ENCODE measurements at regions not wholly inside any gene's neighbourhood (a gene's known extent, or its start where the extent isn't known, plus 50 kb on each side); places are given as distances from the start of the nearest gene placed in this dataset.
A peak's percentile ranks its signal among the peaks of the same experiment; 100 is the strongest.

- no peaks in the 10 kb centered on the region for H3K9me3 ChIP-seq (ENCODE audit: control insufficient read depth, insufficient read depth, low read depth, low read length)
- no peaks in the 10 kb centered on the region for H3K36me3 ChIP-seq (ENCODE audit: control insufficient read depth, insufficient read depth, low read length)
- no peak for TF ChIP-seq EZH2 (IDR thresholded peaks at IDR 0.05; ENCODE audit: low read length, missing control alignments)
- TF ChIP-seq, protein P1, sequence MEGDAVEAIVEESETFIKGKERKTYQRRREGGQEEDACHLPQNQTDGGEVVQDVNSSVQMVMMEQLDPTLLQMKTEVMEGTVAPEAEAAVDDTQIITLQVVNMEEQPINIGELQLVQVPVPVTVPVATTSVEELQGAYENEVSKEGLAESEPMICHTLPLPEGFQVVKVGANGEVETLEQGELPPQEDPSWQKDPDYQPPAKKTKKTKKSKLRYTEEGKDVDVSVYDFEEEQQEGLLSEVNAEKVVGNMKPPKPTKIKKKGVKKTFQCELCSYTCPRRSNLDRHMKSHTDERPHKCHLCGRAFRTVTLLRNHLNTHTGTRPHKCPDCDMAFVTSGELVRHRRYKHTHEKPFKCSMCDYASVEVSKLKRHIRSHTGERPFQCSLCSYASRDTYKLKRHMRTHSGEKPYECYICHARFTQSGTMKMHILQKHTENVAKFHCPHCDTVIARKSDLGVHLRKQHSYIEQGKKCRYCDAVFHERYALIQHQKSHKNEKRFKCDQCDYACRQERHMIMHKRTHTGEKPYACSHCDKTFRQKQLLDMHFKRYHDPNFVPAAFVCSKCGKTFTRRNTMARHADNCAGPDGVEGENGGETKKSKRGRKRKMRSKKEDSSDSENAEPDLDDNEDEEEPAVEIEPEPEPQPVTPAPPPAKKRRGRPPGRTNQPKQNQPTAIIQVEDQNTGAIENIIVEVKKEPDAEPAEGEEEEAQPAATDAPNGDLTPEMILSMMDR (conservative IDR thresholded peaks at IDR 0.05 in 1 of 2, IDR thresholded peaks at IDR 0.05 in 1 of 2; ENCODE audit: low read depth in 1 of 2, low read length in 2 of 2): no peak
These were observed 522.2 kb upstream of the NR3C2 start for GRCh38 chr4:148964456-148964855.

DNA sequence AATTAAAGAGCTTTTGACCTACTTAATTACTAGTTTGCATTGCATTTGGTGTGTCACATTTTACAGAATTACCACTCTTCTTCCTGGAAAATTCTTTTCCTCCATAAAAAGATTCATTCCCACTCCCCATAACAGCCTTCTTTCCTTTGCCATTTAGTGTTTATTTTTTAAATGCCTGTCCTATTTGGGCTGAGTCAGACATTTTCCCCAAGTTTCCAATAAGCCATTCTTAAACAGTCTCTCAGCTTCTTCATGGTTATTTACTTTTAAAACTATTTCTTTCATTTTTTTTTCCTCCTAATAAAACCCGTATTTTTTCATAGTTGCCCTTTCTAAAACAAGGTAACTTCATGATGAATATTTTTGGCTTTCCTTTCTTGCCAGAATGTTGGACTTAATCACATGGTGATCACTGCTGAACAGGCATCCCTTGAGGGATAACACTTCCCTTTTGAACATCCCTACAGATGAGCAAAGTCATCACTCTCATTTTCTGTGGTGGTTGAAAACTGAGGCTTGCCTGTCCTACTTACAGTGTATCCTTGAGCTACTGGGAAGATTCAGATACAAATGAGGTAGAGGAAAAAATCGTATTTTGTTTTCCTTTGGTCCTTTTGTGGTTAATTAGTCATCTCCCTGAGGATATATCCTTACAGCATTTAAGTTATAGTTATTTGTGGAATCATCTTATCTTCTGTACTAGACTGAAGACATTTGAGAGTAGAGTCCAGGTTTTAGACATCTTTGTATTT lies 520.5 kb upstream of the NR3C2 start:
- Histone ChIP-seq H3K27me3 (ENCODE audit: control insufficient read depth, insufficient read depth, low read length) (no peaks in the 10 kb centered on the region), H4K20me1 (ENCODE audit: control insufficient read depth, extremely low read depth, insufficient read depth, low read length) (no peaks in the 10 kb centered on the region), H3K79me2 (ENCODE audit: control insufficient read depth, insufficient read depth, low read length) (no peaks in the 10 kb centered on the region), H3K4me3 (replicated peaks in 1 of 4; ENCODE audit: control extremely low read depth in 1 of 4, insufficient read depth in 1 of 4, low read depth in 3 of 4, low read length in 4 of 4) (no peak overlapping the region), H3K4me1 (ENCODE audit: control insufficient read depth, extremely low read depth, insufficient read depth, low read length) (no peaks in the 10 kb centered on the region), H2AFZ (ENCODE audit: low read length) (no peak overlapping the region), H3K27ac (ENCODE audit: insufficient read depth, low read length) (no peak overlapping the region), H3K36me3 (ENCODE audit: control insufficient read depth, insufficient read depth, low read length) (no peaks in the 10 kb centered on the region), H3K9me3 (ENCODE audit: control insufficient read depth, insufficient read depth, low read depth, low read length) (no peaks in the 10 kb centered on the region), H3K9ac (ENCODE audit: insufficient read depth, low read length) (no peak overlapping the region), H3K4me2 (ENCODE audit: extremely low read depth, insufficient read depth, low read length) (no peak overlapping the region)
- TF ChIP-seq EZH2 (IDR thresholded peaks at IDR 0.05; ENCODE audit: low read length, missing control alignments): no peak
- TF ChIP-seq, protein P1 (conservative IDR thresholded peaks at IDR 0.05 in 1 of 2, IDR thresholded peaks at IDR 0.05 in 1 of 2; ENCODE audit: low read depth in 1 of 2, low read length in 2 of 2): no peak
- peak; percentile 3 to 70 for DNase-seq (ENCODE audit: low read depth in 2 of 2)

More at GRCh38 chr4:148964456-148964855, 522.2 kb upstream of the NR3C2 start:
- no peak overlapping the region for H3K27ac ChIP-seq (ENCODE audit: insufficient read depth, low read length)
- H3K4me2 ChIP-seq (ENCODE audit: extremely low read depth, insufficient read depth, low read length): no peak overlapping the region
- H3K4me3 ChIP-seq (replicated peaks in 1 of 4; ENCODE audit: control extremely low read depth in 1 of 4, insufficient read depth in 1 of 4, low read depth in 3 of 4, low read length in 4 of 4): no peak overlapping the region
- H3K4me1 ChIP-seq (ENCODE audit: control insufficient read depth, extremely low read depth, insufficient read depth, low read length): no peaks in the 10 kb centered on the region
- no peak overlapping the region for H3K9ac ChIP-seq (ENCODE audit: insufficient read depth, low read length)
- no peak overlapping the region for H2AFZ ChIP-seq (ENCODE audit: low read length)
- H3K27me3 ChIP-seq (ENCODE audit: control insufficient read depth, insufficient read depth, low read length): no peaks in the 10 kb centered on the region
- no peak for DNase-seq (ENCODE audit: low read depth in 2 of 2)
- H3K79me2 ChIP-seq (ENCODE audit: control insufficient read depth, insufficient read depth, low read length): no peaks in the 10 kb centered on the region
- H4K20me1 ChIP-seq (ENCODE audit: control insufficient read depth, extremely low read depth, insufficient read depth, low read length): no peaks in the 10 kb centered on the region

- H3K36me3 ChIP-seq (ENCODE audit: control insufficient read depth, insufficient read depth, low read length): no peaks in the 10 kb centered on the region
- no peaks in the 10 kb centered on the region for H3K27me3 ChIP-seq (ENCODE audit: control insufficient read depth, insufficient read depth, low read length)
- H3K4me1 ChIP-seq (ENCODE audit: control insufficient read depth, extremely low read depth, insufficient read depth, low read length): no peaks in the 10 kb centered on the region
- no peak overlapping the region for H3K9ac ChIP-seq (ENCODE audit: insufficient read depth, low read length)
- no peak overlapping the region for H3K4me2 ChIP-seq (ENCODE audit: extremely low read depth, insufficient read depth, low read length)
- no peaks in the 10 kb centered on the region for H4K20me1 ChIP-seq (ENCODE audit: control insufficient read depth, extremely low read depth, insufficient read depth, low read length)
- H2AFZ ChIP-seq (ENCODE audit: low read length): no peak overlapping the region
- no peaks in the 10 kb centered on the region for H3K9me3 ChIP-seq (ENCODE audit: control insufficient read depth, insufficient read depth, low read depth, low read length)
- H3K79me2 ChIP-seq (ENCODE audit: control insufficient read depth, insufficient read depth, low read length): no peaks in the 10 kb centered on the region
- TF ChIP-seq, protein P1 (conservative IDR thresholded peaks at IDR 0.05 in 1 of 2, IDR thresholded peaks at IDR 0.05 in 1 of 2; ENCODE audit: low read depth in 1 of 2, low read length in 2 of 2): no peak
- DNase-seq (ENCODE audit: low read depth in 2 of 2): no peak
- no peak overlapping the region for H3K4me3 ChIP-seq (replicated peaks in 1 of 4; ENCODE audit: control extremely low read depth in 1 of 4, insufficient read depth in 1 of 4, low read depth in 3 of 4, low read length in 4 of 4)
- no peak overlapping the region for H3K27ac ChIP-seq (ENCODE audit: insufficient read depth, low read length)
These were observed 519.3 kb upstream of the NR3C2 start for GRCh38 chr4:148961526-148961925.
